ENCODE measurements at regions not wholly inside any gene's neighbourhood (a gene's known extent, or its start where the extent isn't known, plus 50 kb on each side); places are given as distances from the start of the nearest gene placed in this dataset.

GRCh38 chrX:134115270-134115669 lies 121.7 kb upstream of the CCDC160 start:
- TF ChIP-seq EZH2 (IDR thresholded peaks at IDR 0.05; ENCODE audit: borderline replicate concordance, insufficient read depth, low read depth, low read length, poor library complexity, severe bottlenecking) (no peak), CTCF (IDR thresholded peaks at IDR 0.05) (no peak)
